ENCODE measurements at regions not wholly inside any gene's neighbourhood (a gene's known extent, or its start where the extent isn't known, plus 50 kb on each side); places are given as distances from the start of the nearest gene placed in this dataset.

DNA sequence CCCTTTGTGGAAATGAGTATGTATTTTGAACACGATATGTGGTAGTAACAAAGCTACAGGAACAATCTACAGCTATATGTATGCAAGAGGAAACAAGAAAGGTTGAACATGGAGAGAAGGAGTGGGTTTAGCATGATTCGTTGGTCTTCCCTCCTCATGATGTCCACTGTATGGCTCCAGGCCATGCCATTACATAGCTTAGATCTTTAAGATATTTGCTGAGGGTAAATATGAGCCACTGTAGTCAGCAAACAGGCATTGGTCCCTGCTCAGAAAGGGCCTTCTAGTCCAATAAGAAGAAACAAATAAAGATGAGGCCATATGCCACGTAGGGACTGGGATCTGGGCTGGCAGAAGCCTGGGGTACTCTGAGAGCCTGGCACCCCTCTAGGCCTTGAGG, 543.2 kb upstream of the SGCD start:
- no peak overlapping the region for H3K4me3 ChIP-seq (ENCODE audit: low read length in 2 of 2)
- no peak overlapping the region for H3K4ac ChIP-seq (ENCODE audit: low read length)
- no peak overlapping the region for H2BK5ac ChIP-seq (ENCODE audit: low read length)
- H2BK12ac ChIP-seq (ENCODE audit: low read length), result no peak overlapping the region
- H3K27me3 ChIP-seq (ENCODE audit: control insufficient read depth in 3 of 3, insufficient read depth in 3 of 3, low read depth in 1 of 3, low read length in 3 of 3), result no peaks in the 10 kb centered on the region
- no peaks in the 10 kb centered on the region for H3K36me3 ChIP-seq (replicated peaks in 1 of 2; ENCODE audit: control insufficient read depth in 2 of 2, insufficient read depth in 2 of 2, low read length in 2 of 2)
- no peak overlapping the region for H3K4me2 ChIP-seq (ENCODE audit: insufficient read depth, low read length, poor library complexity, severe bottlenecking)
- H2AFZ ChIP-seq (ENCODE audit: low read length), result no peak overlapping the region
- H2BK15ac ChIP-seq (ENCODE audit: low read length), result no peak overlapping the region
- no peak overlapping the region for H3K14ac ChIP-seq (ENCODE audit: low read length)
- H4K91ac ChIP-seq (ENCODE audit: low read depth, low read length, poor library complexity), result no peak overlapping the region
- DNase-seq (ENCODE audit: low spot score), result no peak
- WGBS, 2 donors (ENCODE audit: extremely low coverage in 2 of 2, insufficient read length in 2 of 2, insufficient replicate concordance in 1 of 2), result no CpG with 5 or more reads among the region's 3 CpGs
- H3K9ac ChIP-seq (ENCODE audit: low read depth, low read length, poor library complexity), result no peak overlapping the region
- H2AK5ac ChIP-seq (ENCODE audit: low read depth, low read length), result no peak overlapping the region
- no peak overlapping the region for H3K27ac ChIP-seq (replicated peaks; ENCODE audit: low read length)
- no peaks in the 10 kb centered on the region for H3K9me3 ChIP-seq (replicated peaks in 1 of 2; ENCODE audit: control insufficient read depth in 2 of 2, insufficient read depth in 1 of 2, low read depth in 1 of 2, low read length in 2 of 2)
- H3K79me1 ChIP-seq (ENCODE audit: low read depth, low read length), result no peaks in the 10 kb centered on the region
- no peak overlapping the region for H3K18ac ChIP-seq (ENCODE audit: low read length)
- H3K23ac ChIP-seq (ENCODE audit: low read depth, low read length, poor library complexity), result no peak overlapping the region
- H3K4me1 ChIP-seq (ENCODE audit: control insufficient read depth in 2 of 2, insufficient read depth in 1 of 2, low read depth in 1 of 2, low read length in 2 of 2), result no peaks in the 10 kb centered on the region
- H4K8ac ChIP-seq (ENCODE audit: low read depth, low read length), result no peak overlapping the region
- H2BK120ac ChIP-seq (ENCODE audit: low read depth, low read length), result no peak overlapping the region

GRCh38 chr5:155786108-155786507, 540.9 kb upstream of the SGCD start:
- Histone ChIP-seq H3K79me1 (ENCODE audit: low read depth, low read length) (no peaks in the 10 kb centered on the region), H3K9ac (ENCODE audit: low read depth, low read length, poor library complexity) (no peak overlapping the region), H3K18ac (ENCODE audit: low read length) (no peak overlapping the region), H3K27ac (replicated peaks; ENCODE audit: low read length) (no peak overlapping the region), H3K4me1 (ENCODE audit: control insufficient read depth in 2 of 2, insufficient read depth in 1 of 2, low read depth in 1 of 2, low read length in 2 of 2) (no peaks in the 10 kb centered on the region), H3K27me3 (ENCODE audit: control insufficient read depth in 3 of 3, insufficient read depth in 3 of 3, low read depth in 1 of 3, low read length in 3 of 3) (no peaks in the 10 kb centered on the region), H4K8ac (ENCODE audit: low read depth, low read length) (no peak overlapping the region), H3K4me2 (ENCODE audit: insufficient read depth, low read length, poor library complexity, severe bottlenecking) (no peak overlapping the region), H2AFZ (ENCODE audit: low read length) (no peak overlapping the region), H3K23ac (ENCODE audit: low read depth, low read length, poor library complexity) (no peak overlapping the region), H2BK12ac (ENCODE audit: low read length) (no peak overlapping the region), H2BK120ac (ENCODE audit: low read depth, low read length) (no peak overlapping the region), H3K36me3 (replicated peaks in 1 of 2; ENCODE audit: control insufficient read depth in 2 of 2, insufficient read depth in 2 of 2, low read length in 2 of 2) (no peaks in the 10 kb centered on the region), H2AK5ac (ENCODE audit: low read depth, low read length) (no peak overlapping the region), H3K14ac (ENCODE audit: low read length) (no peak overlapping the region), H2BK5ac (ENCODE audit: low read length) (no peak overlapping the region), H3K4ac (ENCODE audit: low read length) (no peak overlapping the region), H3K9me3 (replicated peaks in 1 of 2; ENCODE audit: control insufficient read depth in 2 of 2, insufficient read depth in 1 of 2, low read depth in 1 of 2, low read length in 2 of 2) (no peaks in the 10 kb centered on the region), H4K91ac (ENCODE audit: low read depth, low read length, poor library complexity) (no peak overlapping the region), H3K4me3 (ENCODE audit: low read length in 2 of 2) (no peak overlapping the region), H2BK15ac (ENCODE audit: low read length) (no peak overlapping the region)
- no CpG with 5 or more reads among the region's 1 CpG for WGBS, 2 donors (ENCODE audit: extremely low coverage in 2 of 2, insufficient read length in 2 of 2, insufficient replicate concordance in 1 of 2)
- DNase-seq (ENCODE audit: low spot score), result no peak

DNA sequence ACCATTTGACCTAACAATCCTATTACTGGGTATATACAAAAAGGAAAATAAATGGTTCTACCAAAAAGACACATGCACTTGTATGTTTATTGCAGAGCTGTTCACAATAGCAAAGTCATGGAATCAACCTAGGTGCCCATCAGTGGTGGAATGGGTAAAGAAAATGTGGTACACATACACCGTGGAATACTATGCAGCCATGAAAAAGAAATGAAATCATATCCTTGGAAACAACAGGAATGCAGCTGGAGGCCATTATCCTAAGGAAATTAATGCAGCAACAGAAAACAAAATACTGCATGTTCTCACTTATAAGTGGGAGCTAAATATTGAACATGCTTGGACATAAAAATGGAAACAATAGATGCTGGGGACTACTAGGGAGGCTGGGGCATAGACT, 534.1 kb upstream of the SGCD start:
- H3K23ac ChIP-seq (ENCODE audit: low read depth, low read length, poor library complexity), result no peak overlapping the region
- H3K4ac ChIP-seq (ENCODE audit: low read length), result no peak overlapping the region
- H3K18ac ChIP-seq (ENCODE audit: low read length), result no peak overlapping the region
- H4K8ac ChIP-seq (ENCODE audit: low read depth, low read length), result no peak overlapping the region
- H2BK5ac ChIP-seq (ENCODE audit: low read length), result no peak overlapping the region
- no peak overlapping the region for H2BK15ac ChIP-seq (ENCODE audit: low read length)
- H3K4me2 ChIP-seq (ENCODE audit: insufficient read depth, low read length, poor library complexity, severe bottlenecking), result no peak overlapping the region
- H3K4me1 ChIP-seq (ENCODE audit: control insufficient read depth in 2 of 2, insufficient read depth in 1 of 2, low read depth in 1 of 2, low read length in 2 of 2), result no peaks in the 10 kb centered on the region
- peaks cover 0 to 4% of the 10 kb centered on the region in 2 donors for H3K9me3 ChIP-seq (replicated peaks in 1 of 2; ENCODE audit: control insufficient read depth in 2 of 2, insufficient read depth in 1 of 2, low read depth in 1 of 2, low read length in 2 of 2)
- no peak overlapping the region for H3K4me3 ChIP-seq (ENCODE audit: low read length in 2 of 2)
- no peak overlapping the region for H2BK120ac ChIP-seq (ENCODE audit: low read depth, low read length)
- no peak overlapping the region for H2AK5ac ChIP-seq (ENCODE audit: low read depth, low read length)
- H4K91ac ChIP-seq (ENCODE audit: low read depth, low read length, poor library complexity), result no peak overlapping the region
- H2BK12ac ChIP-seq (ENCODE audit: low read length), result no peak overlapping the region
- no peaks in the 10 kb centered on the region for H3K27me3 ChIP-seq (ENCODE audit: control insufficient read depth in 3 of 3, insufficient read depth in 3 of 3, low read depth in 1 of 3, low read length in 3 of 3)
- no peak overlapping the region for H3K14ac ChIP-seq (ENCODE audit: low read length)
- H3K36me3 ChIP-seq (replicated peaks in 1 of 2; ENCODE audit: control insufficient read depth in 2 of 2, insufficient read depth in 2 of 2, low read length in 2 of 2), result no peaks in the 10 kb centered on the region
- H3K79me1 ChIP-seq (ENCODE audit: low read depth, low read length), result no peaks in the 10 kb centered on the region
- no peak for DNase-seq (ENCODE audit: low spot score)
- H3K9ac ChIP-seq (ENCODE audit: low read depth, low read length, poor library complexity), result no peak overlapping the region
- H2AFZ ChIP-seq (ENCODE audit: low read length), result no peak overlapping the region
- H3K27ac ChIP-seq (replicated peaks; ENCODE audit: low read length), result no peak overlapping the region
- no CpG with 5 or more reads among the region's 1 CpG for WGBS, 2 donors (ENCODE audit: extremely low coverage in 2 of 2, insufficient read length in 2 of 2, insufficient replicate concordance in 1 of 2)

GRCh38 chr5:155794795-155795194, 532.2 kb upstream of the SGCD start:
- Histone ChIP-seq H3K27ac (replicated peaks; ENCODE audit: low read length) (no peak overlapping the region), H3K79me1 (ENCODE audit: low read depth, low read length) (no peaks in the 10 kb centered on the region), H2BK15ac (ENCODE audit: low read length) (no peak overlapping the region), H2BK5ac (ENCODE audit: low read length) (no peak overlapping the region), H3K4ac (ENCODE audit: low read length) (no peak overlapping the region), H2AFZ (ENCODE audit: low read length) (no peak overlapping the region), H3K4me3 (ENCODE audit: low read length in 2 of 2) (no peak overlapping the region), H2BK12ac (ENCODE audit: low read length) (no peak overlapping the region), H3K9me3 (replicated peaks in 1 of 2; ENCODE audit: control insufficient read depth in 2 of 2, insufficient read depth in 1 of 2, low read depth in 1 of 2, low read length in 2 of 2) (peaks cover 0 to 4% of the 10 kb centered on the region in 2 donors), H4K8ac (ENCODE audit: low read depth, low read length) (no peak overlapping the region), H2AK5ac (ENCODE audit: low read depth, low read length) (no peak overlapping the region), H3K4me1 (ENCODE audit: control insufficient read depth in 2 of 2, insufficient read depth in 1 of 2, low read depth in 1 of 2, low read length in 2 of 2) (no peaks in the 10 kb centered on the region), H2BK120ac (ENCODE audit: low read depth, low read length) (no peak overlapping the region), H3K9ac (ENCODE audit: low read depth, low read length, poor library complexity) (no peak overlapping the region), H4K91ac (ENCODE audit: low read depth, low read length, poor library complexity) (no peak overlapping the region), H3K4me2 (ENCODE audit: insufficient read depth, low read length, poor library complexity, severe bottlenecking) (no peak overlapping the region), H3K14ac (ENCODE audit: low read length) (no peak overlapping the region), H3K23ac (ENCODE audit: low read depth, low read length, poor library complexity) (no peak overlapping the region), H3K27me3 (ENCODE audit: control insufficient read depth in 3 of 3, insufficient read depth in 3 of 3, low read depth in 1 of 3, low read length in 3 of 3) (no peaks in the 10 kb centered on the region), H3K18ac (ENCODE audit: low read length) (no peak overlapping the region), H3K36me3 (replicated peaks in 1 of 2; ENCODE audit: control insufficient read depth in 2 of 2, insufficient read depth in 2 of 2, low read length in 2 of 2) (no peaks in the 10 kb centered on the region)
- no peak for DNase-seq (ENCODE audit: low spot score)
